Cardiac fibroblast (primary cell): ENCODE measurements at regions not wholly inside any gene's neighbourhood (a gene's known extent, or its start where the extent isn't known, plus 50 kb on each side); places are given as distances from the start of the nearest gene placed in this dataset.

ENCODE experiments used
- DNase-seq, 2 donors: peaks; one replicate each; pipeline versions ENCODE4 v3.0.0 to v3.0.0-alpha.2; 2010; ENCODE audit warnings: low read depth in 2 of 2
- H3K4me3 ChIP-seq, 2 donors: replicated peaks in 1 of 2; 1 replicate in 1 of 2; 2 replicates in 1 of 2; pipeline ENCODE4 v1.5.1; 2011; ENCODE audit warnings: low read depth in 2 of 2, low read length in 2 of 2, mild to moderate bottlenecking in 2 of 2, moderate library complexity in 1 of 2
- TF ChIP-seq, protein P1 (sequence below): IDR thresholded peaks from one replicate; pipeline ENCODE4 v1.5.1; 2011; ENCODE audit warnings: low read depth, mild to moderate bottlenecking, low read length, inconsistent platforms

DNA sequence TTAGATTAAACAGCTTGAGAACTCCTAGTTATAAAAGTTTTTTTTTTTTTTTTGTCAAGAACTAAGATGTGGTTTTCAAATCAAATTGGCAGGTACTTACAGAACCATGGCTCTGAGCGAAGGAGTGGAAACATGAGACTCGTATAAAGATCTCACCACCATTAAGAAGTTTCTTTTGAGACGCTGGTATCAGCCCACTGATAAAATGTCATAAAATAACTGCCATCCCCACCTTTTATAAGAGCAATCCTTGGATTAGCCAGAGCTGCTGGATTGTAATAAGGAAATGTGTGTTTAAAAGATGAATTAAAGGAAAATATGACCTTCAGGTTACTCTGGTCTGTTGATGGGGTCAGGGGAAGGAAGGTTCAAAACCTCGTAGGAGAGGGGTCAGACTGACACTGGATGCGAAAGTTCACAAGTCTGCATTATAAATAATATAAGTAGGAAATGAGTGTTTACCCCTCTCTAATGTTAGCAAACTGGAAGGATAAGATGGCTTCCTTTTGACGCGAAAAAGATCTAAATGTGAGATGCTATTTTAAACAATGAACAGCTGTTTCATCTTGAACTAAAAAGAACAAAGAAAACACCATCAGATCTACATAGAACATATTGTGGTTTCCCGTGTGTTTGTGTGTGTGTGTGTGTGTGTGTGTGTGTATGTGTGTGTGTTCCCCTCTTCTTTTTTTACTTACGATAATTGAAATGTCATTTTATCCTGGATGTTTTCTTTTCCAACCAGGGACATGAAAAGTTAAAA, 386.8 kb upstream of the JAG1 start:
- H3K4me3 ChIP-seq: no peak overlapping the region
- TF ChIP-seq, protein P1, sequence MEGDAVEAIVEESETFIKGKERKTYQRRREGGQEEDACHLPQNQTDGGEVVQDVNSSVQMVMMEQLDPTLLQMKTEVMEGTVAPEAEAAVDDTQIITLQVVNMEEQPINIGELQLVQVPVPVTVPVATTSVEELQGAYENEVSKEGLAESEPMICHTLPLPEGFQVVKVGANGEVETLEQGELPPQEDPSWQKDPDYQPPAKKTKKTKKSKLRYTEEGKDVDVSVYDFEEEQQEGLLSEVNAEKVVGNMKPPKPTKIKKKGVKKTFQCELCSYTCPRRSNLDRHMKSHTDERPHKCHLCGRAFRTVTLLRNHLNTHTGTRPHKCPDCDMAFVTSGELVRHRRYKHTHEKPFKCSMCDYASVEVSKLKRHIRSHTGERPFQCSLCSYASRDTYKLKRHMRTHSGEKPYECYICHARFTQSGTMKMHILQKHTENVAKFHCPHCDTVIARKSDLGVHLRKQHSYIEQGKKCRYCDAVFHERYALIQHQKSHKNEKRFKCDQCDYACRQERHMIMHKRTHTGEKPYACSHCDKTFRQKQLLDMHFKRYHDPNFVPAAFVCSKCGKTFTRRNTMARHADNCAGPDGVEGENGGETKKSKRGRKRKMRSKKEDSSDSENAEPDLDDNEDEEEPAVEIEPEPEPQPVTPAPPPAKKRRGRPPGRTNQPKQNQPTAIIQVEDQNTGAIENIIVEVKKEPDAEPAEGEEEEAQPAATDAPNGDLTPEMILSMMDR: no peak
- no peak for DNase-seq

DNA sequence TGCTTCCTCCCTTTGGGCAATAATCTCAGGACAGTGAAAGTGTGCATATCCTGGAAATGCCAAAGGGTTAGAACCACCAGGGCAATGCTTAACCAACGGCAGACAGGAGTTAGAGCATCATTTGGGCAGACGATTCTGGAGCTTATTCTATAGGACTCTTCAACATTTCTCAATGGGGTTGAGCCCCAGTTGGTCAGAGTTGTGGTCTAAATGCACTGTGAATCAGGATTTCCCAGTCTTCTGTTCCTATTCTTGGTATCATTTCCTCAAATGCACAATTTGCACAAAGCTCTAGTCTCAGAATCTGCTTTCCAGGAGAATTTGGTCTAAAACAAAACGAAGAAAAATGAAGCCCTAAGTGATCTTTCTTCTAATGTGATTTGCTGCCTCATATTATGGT, 389.6 kb upstream of the JAG1 start:
- DNase-seq: no peak
- TF ChIP-seq, protein P1: no peak
- H3K4me3 ChIP-seq: no peak overlapping the region

DNA sequence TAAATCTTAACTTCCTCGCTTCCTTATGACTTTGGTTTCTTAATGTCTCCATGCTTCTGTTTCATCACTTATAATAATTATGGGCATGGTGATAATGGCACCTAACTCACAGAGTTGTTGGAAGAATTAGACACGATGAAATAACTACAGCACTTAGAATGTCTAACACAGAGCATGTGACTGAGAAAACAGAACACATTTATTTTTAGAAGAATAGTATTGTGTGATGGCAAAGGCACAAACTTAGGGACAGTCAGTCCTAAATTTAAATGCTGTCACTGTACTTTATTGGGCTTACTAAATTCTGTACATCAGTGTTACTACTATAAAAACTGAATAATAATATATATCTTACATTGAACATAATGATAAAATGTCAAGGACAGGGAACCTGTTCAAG, 391.1 kb upstream of the JAG1 start:
- no peak overlapping the region for H3K4me3 ChIP-seq
- no peak for DNase-seq
- TF ChIP-seq, protein P1: no peak

DNA sequence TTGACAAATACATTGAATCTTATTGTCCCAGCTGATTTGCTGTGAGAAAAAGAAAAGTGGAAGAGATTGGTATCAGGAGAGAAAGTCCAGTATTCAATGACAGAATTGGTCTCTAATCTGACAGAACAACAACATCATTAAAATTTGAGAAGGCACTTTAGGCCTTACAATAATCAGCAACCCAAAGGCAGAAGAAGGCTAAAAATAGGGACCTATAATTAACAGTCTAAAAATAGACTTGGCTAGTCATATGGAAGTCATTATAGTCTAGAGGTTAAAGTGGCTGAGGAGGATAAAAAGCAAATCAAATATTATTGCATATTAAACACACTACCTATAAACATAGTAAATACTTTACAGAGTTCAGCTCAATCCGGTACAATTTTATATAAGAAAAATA, 393.6 kb upstream of the JAG1 start:
- H3K4me3 ChIP-seq: no peak overlapping the region
- DNase-seq: no peak
- TF ChIP-seq, protein P1: no peak

DNA sequence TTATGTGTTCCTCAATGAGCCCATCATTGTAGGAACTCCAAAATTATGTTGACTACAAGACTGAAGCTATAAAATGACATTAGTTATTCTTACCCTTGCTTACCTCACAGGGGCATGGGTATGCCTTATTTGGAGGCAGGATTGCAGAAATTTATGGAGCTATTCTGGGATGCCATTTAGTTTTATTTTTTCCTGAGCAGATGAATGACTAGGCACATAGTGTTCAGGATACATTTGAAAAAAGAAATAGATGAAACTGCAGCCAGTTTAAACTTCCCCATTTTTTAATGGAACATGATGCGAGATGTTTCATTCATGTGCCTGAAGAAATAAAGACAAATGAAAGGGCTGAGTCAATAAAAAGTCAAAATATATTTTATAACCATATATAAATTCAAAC, 399.2 kb upstream of the JAG1 start:
- H3K4me3 ChIP-seq: no peak overlapping the region
- TF ChIP-seq, protein P1: no peak
- DNase-seq: no peak

DNA sequence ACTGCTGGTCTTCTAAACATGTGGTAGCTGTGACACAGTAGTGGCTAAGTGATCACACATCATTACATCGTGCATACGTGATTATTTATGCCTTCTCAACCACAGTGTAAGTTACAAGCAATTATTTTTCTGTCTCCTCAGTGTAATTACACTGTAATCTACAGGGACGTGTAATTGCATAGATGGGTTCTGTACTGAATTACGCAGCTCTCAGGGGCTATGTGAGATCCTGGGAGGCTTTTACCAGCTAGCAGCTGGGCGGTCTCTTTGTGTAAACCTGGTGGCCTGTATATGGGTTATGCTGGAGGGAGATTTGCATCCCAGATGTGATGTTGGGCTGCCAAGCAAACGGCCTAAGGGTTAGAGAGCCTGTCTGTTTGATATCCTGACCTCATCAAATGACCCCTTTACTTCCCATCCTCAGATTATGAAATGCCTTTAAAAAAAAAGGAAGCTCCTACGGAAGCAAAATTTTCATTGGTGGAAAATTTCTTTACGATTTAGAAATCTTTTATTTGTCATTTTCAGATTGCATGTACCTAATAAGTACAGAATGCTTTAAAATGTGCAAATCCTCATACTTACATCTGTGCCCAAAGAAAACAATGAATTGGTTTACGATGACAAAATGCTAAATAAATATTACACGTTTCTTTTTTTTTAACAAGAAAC, 402.8 kb upstream of the JAG1 start:
- TF ChIP-seq, protein P1: no peak
- H3K4me3 ChIP-seq: no peak overlapping the region
- DNase-seq: no peak

DNA sequence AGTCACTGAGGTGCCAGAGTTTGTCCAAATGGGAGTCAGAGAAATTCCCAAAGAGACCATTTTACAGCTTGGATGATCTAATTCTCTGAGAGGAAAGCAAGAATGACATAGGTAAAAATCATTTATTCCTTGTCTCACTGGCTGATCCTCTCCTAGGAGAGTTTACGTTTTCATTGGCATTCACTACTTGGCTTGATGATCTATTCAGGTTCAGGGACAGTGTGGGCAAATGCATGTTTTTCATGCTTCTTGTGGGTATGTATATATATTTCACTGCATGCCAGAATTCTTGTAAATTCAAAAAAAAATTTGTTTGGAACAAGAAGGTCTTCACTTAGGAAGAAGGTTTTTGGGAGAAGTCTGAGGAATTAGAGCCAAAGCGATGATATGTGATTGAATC, 403.4 kb upstream of the JAG1 start:
- H3K4me3 ChIP-seq: no peak overlapping the region
- TF ChIP-seq, protein P1: no peak
- DNase-seq: no peak
